H1 (cell line): ENCODE measurements at regions not wholly inside any gene's neighbourhood (a gene's known extent, or its start where the extent isn't known, plus 50 kb on each side); places are given as distances from the start of the nearest gene placed in this dataset.

Experiments used
- CTCF ChIA-PET: fragments of 300-600 bp; sonication (Branson Sonifier 250); formaldehyde crosslinking; loops from one replicate; lab custom pipeline; 2021; ENCODE audit not compliant: partially characterized antibody; lab: Charles Lee
- POLR2A ChIA-PET: fragments of 300-600 bp; sonication (Branson Sonifier 250); formaldehyde crosslinking; loops from one replicate; lab custom pipeline; 2021; ENCODE audit warnings: inconsistent platforms; ENCODE audit not compliant: partially characterized antibody; lab: Charles Lee
- DNase-seq, 2 experiments: peaks; one replicate each; pipeline versions ENCODE4 v3.0.0 to v3.0.0-alpha.2; 2010 to 2022; ENCODE audit warnings: low spot score in 2 of 2, low read depth in 1 of 2, mixed read lengths in 1 of 2
- FAIRE-seq: peaks from 2 replicates; lab custom pipeline; 2011; peaks lifted over from hg19 to GRCh38; lab: Jason Lieb, UNC
- H2AFZ ChIP-seq: 2 replicates; pipeline ENCODE4 v1.8.1; 2012; ENCODE audit warnings: low read length, inconsistent platforms
- H2AK5ac ChIP-seq: 2 replicates; pipeline ENCODE4 v1.6.1; 2013; ENCODE audit warnings: low read depth, low read length
- H2BK120ac ChIP-seq: replicated peaks from 2 replicates; pipeline ENCODE3; 2013; ENCODE audit warnings: low read depth, low read length, inconsistent platforms
- H2BK12ac ChIP-seq: 2 replicates; pipeline ENCODE4 v1.6.1; 2013; ENCODE audit warnings: low read depth, low read length
- H2BK15ac ChIP-seq: 2 replicates; pipeline ENCODE4 v1.6.1; 2013; ENCODE audit warnings: low read length
- H2BK20ac ChIP-seq: 2 replicates; pipeline ENCODE4 v1.6.1; 2013; ENCODE audit warnings: low read length
- H2BK5ac ChIP-seq: 2 replicates; pipeline ENCODE4 v1.6.1; 2013; ENCODE audit warnings: low read depth, low read length
- H3K14ac ChIP-seq: 2 replicates; pipeline ENCODE4 v1.6.1; 2013; ENCODE audit warnings: inconsistent platforms; ENCODE audit not compliant: insufficient read length
- H3K18ac ChIP-seq: 2 replicates; pipeline ENCODE4 v1.6.1; 2013; ENCODE audit warnings: low read length; ENCODE audit errors: extremely low read depth
- H3K23ac ChIP-seq: 2 replicates; pipeline ENCODE4 v1.6.1; 2013; ENCODE audit warnings: inconsistent platforms; ENCODE audit not compliant: insufficient read length
- H3K23me2 ChIP-seq: 2 replicates; pipeline ENCODE4 v1.6.1; 2013; ENCODE audit warnings: low read depth, low read length
- H3K27ac ChIP-seq: 2 replicates; pipeline ENCODE4 v1.6.1; 2011; ENCODE audit warnings: low read depth, low read length, inconsistent platforms
- H3K27me3 ChIP-seq, 4 experiments: replicated peaks in 1 of 4; 1 replicate in 1 of 4; 2 replicates in 3 of 4; pipeline versions ENCODE4 v1.6.1 to v1.8.1; 2011 to 2013; ENCODE audit warnings: low read length in 3 of 4, mild to moderate bottlenecking in 3 of 4, inconsistent platforms in 2 of 4, mixed read lengths in 2 of 4, moderate library complexity in 1 of 4; ENCODE audit not compliant: control insufficient read depth in 3 of 4, insufficient read depth in 3 of 4; ENCODE audit errors: extremely low read depth in 1 of 4
- H3K36me3 ChIP-seq, 4 experiments: 2 replicates each; pipeline versions ENCODE4 v1.6.1 to v1.8.1; 2011 to 2013; ENCODE audit warnings: mild to moderate bottlenecking in 4 of 4, low read length in 3 of 4, moderate library complexity in 2 of 4, control low read depth in 1 of 4, inconsistent platforms in 1 of 4; ENCODE audit not compliant: insufficient read depth in 4 of 4, control insufficient read depth in 2 of 4
- H3K4ac ChIP-seq: replicated peaks from 2 replicates; pipeline ENCODE3; 2013; ENCODE audit warnings: low read length, low read depth, mixed read lengths, inconsistent platforms; ENCODE audit not compliant: insufficient read length
- H3K4me1 ChIP-seq, 4 experiments: replicated peaks in 1 of 4; 1 replicate in 1 of 4; 2 replicates in 3 of 4; pipeline versions ENCODE4 v1.6.1 to v1.8.1; 2011 to 2013; ENCODE audit warnings: low read length in 3 of 4, inconsistent platforms in 2 of 4, mixed read lengths in 1 of 4; ENCODE audit not compliant: insufficient read depth in 4 of 4, control insufficient read depth in 3 of 4
- H3K4me2 ChIP-seq, 2 experiments: 2 replicates each; pipeline versions ENCODE4 v1.6.1 to v1.8.1; 2011 to 2013; ENCODE audit warnings: low read depth in 2 of 2, low read length in 2 of 2, control low read depth in 1 of 2, inconsistent platforms in 1 of 2, mild to moderate bottlenecking in 1 of 2; ENCODE audit not compliant: insufficient read depth in 1 of 2
- H3K4me3 ChIP-seq, 4 experiments: fragments of 200-600, 300-600 bp in 1 of 4; sonication (generic), shearing (Covaris generic), sonication (Bioruptor Twin) in 1 of 4; 2 replicates each; pipeline versions ENCODE4 v1.5.1 to v1.8.1; 2011 to 2016; ENCODE audit warnings: low read length in 4 of 4, low read depth in 3 of 4, control low read depth in 2 of 4, inconsistent platforms in 2 of 4, mild to moderate bottlenecking in 2 of 4, mixed read lengths in 1 of 4, moderate library complexity in 1 of 4; ENCODE audit not compliant: insufficient read depth in 2 of 4; ENCODE audit errors: extremely low read depth in 1 of 4
- H3K56ac ChIP-seq: replicated peaks from 2 replicates; pipeline ENCODE3; 2013; ENCODE audit warnings: low read depth, mild to moderate bottlenecking, mixed read lengths, low read length, inconsistent platforms; ENCODE audit not compliant: insufficient read length
- H3K79me1 ChIP-seq: 2 replicates; pipeline ENCODE4 v1.6.1; 2013; ENCODE audit warnings: low read depth, low read length, control low read depth
- H3K79me2 ChIP-seq, 2 experiments: 2 replicates each; pipeline versions ENCODE4 v1.6.1 to v1.8.1; 2012 to 2013; ENCODE audit warnings: low read length in 2 of 2, mild to moderate bottlenecking in 2 of 2, inconsistent platforms in 1 of 2; ENCODE audit not compliant: insufficient read depth in 2 of 2, control insufficient read depth in 1 of 2
- H3K9ac ChIP-seq, 4 experiments: replicated peaks in 1 of 4; 1 replicate in 1 of 4; 2 replicates in 3 of 4; pipeline versions ENCODE4 v1.6.1 to v1.8.1; 2011 to 2013; ENCODE audit warnings: low read depth in 3 of 4, low read length in 3 of 4, control low read depth in 2 of 4, mild to moderate bottlenecking in 2 of 4, moderate library complexity in 2 of 4, inconsistent platforms in 1 of 4; ENCODE audit errors: extremely low read depth in 1 of 4
- H3K9me3 ChIP-seq, 2 experiments: 2 replicates each; pipeline versions ENCODE4 v1.6.1 to v1.8.1; 2012 to 2013; ENCODE audit warnings: mild to moderate bottlenecking in 2 of 2, moderate library complexity in 2 of 2, control low read depth in 1 of 2, inconsistent platforms in 1 of 2, low read depth in 1 of 2, low read length in 1 of 2, mixed read lengths in 1 of 2; ENCODE audit not compliant: insufficient read depth in 2 of 2
- H4K20me1 ChIP-seq, 2 experiments: replicated peaks in 1 of 2; 2 replicates each; pipeline versions ENCODE3 to v1.8.1; 2011 to 2013; ENCODE audit warnings: inconsistent platforms in 2 of 2, low read length in 2 of 2, mild to moderate bottlenecking in 1 of 2; ENCODE audit not compliant: insufficient read depth in 2 of 2, control insufficient read depth in 1 of 2
- H4K5ac ChIP-seq: 2 replicates; pipeline ENCODE4 v1.6.1; 2013; ENCODE audit warnings: low read length, low read depth, mixed read lengths, inconsistent platforms; ENCODE audit not compliant: insufficient read length
- H4K8ac ChIP-seq: 2 replicates; pipeline ENCODE4 v1.8.0; 2013; ENCODE audit warnings: mild to moderate bottlenecking, moderate library complexity, low read length, inconsistent platforms; ENCODE audit not compliant: insufficient read depth; ENCODE audit errors: extremely low read depth
- H4K91ac ChIP-seq: replicated peaks from 2 replicates; pipeline ENCODE3; 2013; ENCODE audit warnings: low read length, mixed read lengths, inconsistent platforms; ENCODE audit not compliant: insufficient read length
- BACH1 ChIP-seq: IDR thresholded peaks from 2 replicates; pipeline ENCODE4 v1.6.1; 2012; ENCODE audit warnings: low read length, improper control_type of control experiment
- CBX8 ChIP-seq: fragments of 300-800, 300-1000 bp; sonication (generic); IDR thresholded peaks from 2 replicates; pipeline ENCODE4 v1.7.1; 2016; ENCODE audit warnings: low read depth, low read length, borderline replicate concordance
- CTBP2 ChIP-seq: IDR thresholded peaks from 2 replicates; pipeline ENCODE4 v1.7.0; 2011; ENCODE audit warnings: borderline replicate concordance, mild to moderate bottlenecking, moderate library complexity, mixed read lengths, low read length; ENCODE audit not compliant: insufficient read depth, insufficient read length
- CTCF ChIP-seq, 3 experiments: IDR thresholded peaks; 1 replicate in 2 of 3; 2 replicates in 1 of 3; pipeline versions ENCODE4 v1.5.1 to v1.6.1; 2011; ENCODE audit warnings: low read length in 3 of 3, mild to moderate bottlenecking in 3 of 3, inconsistent platforms in 2 of 3, low read depth in 1 of 3, moderate library complexity in 1 of 3; ENCODE audit not compliant: insufficient read depth in 1 of 3; ENCODE audit errors: control extremely low read depth in 1 of 3
- E2F6 ChIP-seq: IDR thresholded peaks from 2 replicates; pipeline ENCODE4 v1.6.1; 2012; ENCODE audit warnings: inconsistent platforms
- SIRT6 ChIP-seq: IDR thresholded peaks from one replicate; pipeline ENCODE4 v1.7.1; 2012; ENCODE audit warnings: low read length, inconsistent platforms
- SP1 ChIP-seq: IDR thresholded peaks from 2 replicates; pipeline ENCODE4 v1.6.1; 2011; ENCODE audit warnings: low read depth, low read length
- SP4 ChIP-seq: IDR thresholded peaks from 2 replicates; pipeline ENCODE4 v1.6.1; 2012; ENCODE audit warnings: low read length, inconsistent platforms
- SUZ12 ChIP-seq: fragments of 200-600 bp; sonication (generic); IDR thresholded peaks from 2 replicates; pipeline ENCODE4 v1.6.1; 2012; ENCODE audit warnings: mild to moderate bottlenecking, inconsistent platforms, low read length, moderate library complexity, mixed read lengths
- TCF12 ChIP-seq: IDR thresholded peaks from 2 replicates; pipeline ENCODE4 v1.6.1; 2011; ENCODE audit warnings: low read depth, mild to moderate bottlenecking, low read length
- WGBS, 2 experiments: shearing (Covaris generic) in 1 of 2; methylation state at CpG; one replicate each; pipeline versions ENCODE4 v1.1.6 to v1.1.7; 2013 to 2015; ENCODE audit warnings: low lambda C conversion rate in 2 of 2, mixed read lengths in 2 of 2, inconsistent platforms in 1 of 2, low coverage in 1 of 2, missing lambda C conversion rate in 1 of 2; ENCODE audit not compliant: insufficient replicate concordance in 2 of 2, insufficient coverage in 1 of 2, insufficient read length in 1 of 2; ENCODE audit errors: extremely low coverage in 1 of 2, missing lambda C conversion rate in 1 of 2; 5-methylcytosine and 5-hydroxymethylcytosine counted together

GRCh38 chr16:80198311-80199299 lies 342.2 kb upstream of the DYNLRB2 start:
- Histone ChIP-seq H4K5ac (no peak overlapping the region), H3K27me3 (no peaks in the 10 kb centered on the region), H3K9ac (no peak overlapping the region), H2BK5ac (no peak overlapping the region), H4K91ac (no peak overlapping the region), H4K20me1 (no peaks in the 10 kb centered on the region), H3K36me3 (no peaks in the 10 kb centered on the region), H3K4me2 (no peak overlapping the region), H2BK120ac (no peak overlapping the region), H2BK20ac (no peak overlapping the region), H3K79me1 (no peaks in the 10 kb centered on the region), H2AFZ (no peak overlapping the region), H3K23ac (no peak overlapping the region), H2BK15ac (no peak overlapping the region), H3K56ac (no peak overlapping the region), H2AK5ac (no peak overlapping the region), H3K18ac (no peak overlapping the region), H3K9me3 (no peaks in the 10 kb centered on the region), H3K4me1 (no peaks in the 10 kb centered on the region), H3K23me2 (no peaks in the 10 kb centered on the region), H3K4ac (no peak overlapping the region), H4K8ac (no peak overlapping the region), H2BK12ac (no peak overlapping the region), H3K27ac (no peak overlapping the region), H3K79me2 (no peaks in the 10 kb centered on the region), H3K14ac (no peak overlapping the region), H3K4me3 (no peak overlapping the region)
- DNase-seq (no peak), FAIRE-seq (no peak)
- 85% methylated on average over 7 of the region's 7 CpGs; no CpG with 5 or more reads in 1 of the 2 experiments for WGBS, 2 experiments
- CTCF ChIA-PET = no interaction called here
- POLR2A ChIA-PET = no interaction called here
- no peak for TF ChIP-seq SUZ12
- TF ChIP-seq BACH1 = no peak
- TF ChIP-seq CTCF (IDR thresholded peaks at IDR 0.05; ENCODE audit: control extremely low read depth in 1 of 3, insufficient read depth in 1 of 3, low read depth in 1 of 3, low read length in 3 of 3) = no peak
- TF ChIP-seq TCF12 = no peak
- TF ChIP-seq SP1 = no peak
- TF ChIP-seq CBX8 = no peak
- no peak for TF ChIP-seq CTBP2
- no peak for TF ChIP-seq SP4
- no peak for TF ChIP-seq SIRT6
- no peak for TF ChIP-seq E2F6
